Sigmoid colon (tissue), 6 donors: ENCODE measurements at regions not wholly inside any gene's neighbourhood (a gene's known extent, or its start where the extent isn't known, plus 50 kb on each side); places are given as distances from the start of the nearest gene placed in this dataset.

Experiments
- DNase-seq: peaks from one replicate; pipeline ENCODE4 v3.0.0-alpha.2; 2019
- H3K27ac ChIP-seq, 4 donors: fragments of 200-600 bp; sonication (generic); one replicate each; pipeline ENCODE4 v1.5.1; 2016 to 2019; ENCODE audit warnings: mild to moderate bottlenecking in 1 of 4
- H3K27me3 ChIP-seq, 3 donors: fragments of 200-600 bp; sonication (generic); one replicate each; pipeline ENCODE4 v1.5.1; 2019; ENCODE audit warnings: mild to moderate bottlenecking in 1 of 3
- H3K36me3 ChIP-seq, 4 donors: fragments of 200-600 bp; sonication (generic); one replicate each; pipeline ENCODE4 v1.5.1; 2016 to 2019
- H3K4me1 ChIP-seq, 4 donors: fragments of 200-600 bp; sonication (generic); one replicate each; pipeline ENCODE4 v1.5.1; 2017 to 2019
- H3K4me3 ChIP-seq, 4 donors: fragments of 200-600 bp; sonication (generic); one replicate each; pipeline ENCODE4 v1.5.1; 2017 to 2019; ENCODE audit warnings: mild to moderate bottlenecking in 2 of 4, moderate library complexity in 1 of 4
- H3K9me3 ChIP-seq, 4 donors: fragments of 200-600 bp in 3 of 4; sonication (generic) in 3 of 4; one replicate each; pipeline versions ENCODE4 v1.5.1 to v1.6.1; 2013 to 2019
- EP300 ChIP-seq, 4 donors: sonication (generic); formaldehyde crosslinking; IDR thresholded peaks; one replicate each; pipeline ENCODE4 v1.6.1; 2017; ENCODE audit warnings: antibody characterized with exemption in 4 of 4
- POLR2A ChIP-seq, 2 donors: fragments of 450-650 bp; IDR thresholded peaks; one replicate each; pipeline ENCODE4 v1.6.1; 2016; ENCODE audit warnings: antibody characterized with exemption in 2 of 2, mild to moderate bottlenecking in 2 of 2, moderate library complexity in 2 of 2
- POLR2AphosphoS5 ChIP-seq, 4 donors: sonication (generic); formaldehyde crosslinking; IDR thresholded peaks; one replicate each; pipeline ENCODE4 v1.6.1; 2017; ENCODE audit warnings: antibody characterized with exemption in 4 of 4
- WGBS, 2 donors: extraction: QIAGEN DNeasy Blood & Tissue Kit; methylation state at CpG; one replicate each; pipeline ENCODE4 v1.1.7; 2013; 5-methylcytosine and 5-hydroxymethylcytosine counted together
- intact Hi-C: fragments of 100-400 bp; cut with DNase I; formaldehyde crosslinking; loops from one replicate; pipeline ENCODE4 v1.15.1; 2023
- TF ChIP-seq, protein P1 (sequence below), 4 experiments: fragments of 450-650 bp in 3 of 4; fragments of 200-600 bp in 1 of 4; IDR thresholded peaks; one replicate each; pipeline ENCODE4 v1.5.1; 2016 to 2019; ENCODE audit warnings: antibody characterized with exemption in 4 of 4, mild to moderate bottlenecking in 3 of 4, moderate library complexity in 2 of 4
- donor health status: healthy with polysubstance abuse.
- donor health status: healthy.

DNA sequence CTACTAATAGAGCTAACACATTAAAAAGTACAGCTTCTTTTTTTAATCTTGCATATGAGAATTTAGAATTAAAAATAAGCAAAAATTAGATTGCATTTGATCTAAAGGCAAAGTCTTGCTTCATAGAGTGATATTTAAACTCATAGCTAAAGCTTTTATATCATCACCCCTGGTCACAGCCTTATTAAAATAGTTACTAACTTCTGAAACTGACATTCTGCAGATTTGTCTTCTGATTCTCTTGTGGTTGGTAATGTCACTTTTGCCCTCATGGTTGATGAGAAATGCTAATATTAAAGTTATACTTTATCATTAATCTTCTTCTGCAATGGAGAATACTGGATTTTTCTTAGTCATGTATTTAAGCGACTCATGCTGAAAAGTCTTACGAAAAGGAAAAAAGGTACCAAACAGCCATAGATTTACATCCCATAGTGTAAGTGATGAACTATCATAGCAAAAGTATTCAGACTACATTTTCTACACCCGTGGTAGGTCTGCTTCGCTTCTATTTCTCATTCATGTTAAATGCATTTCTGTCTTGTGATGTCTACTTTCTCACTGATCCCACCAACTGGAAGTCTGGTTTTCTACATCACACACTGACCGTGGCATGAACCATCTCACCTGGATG, 330.5 kb upstream of the B3GALT2 start:
- Histone ChIP-seq H3K4me3 (no peak overlapping the region), H3K36me3 (no peaks in the 10 kb centered on the region), H3K27ac (no peak overlapping the region), H3K27me3 (no peaks in the 10 kb centered on the region), H3K9me3 (no peaks in the 10 kb centered on the region), H3K4me1 (no peaks in the 10 kb centered on the region)
- no peak for DNase-seq
- intact Hi-C loops, result no loop called here
- WGBS, 2 donors, result 89 to 91% methylated on average over 5 of the region's 5 CpGs
- TF ChIP-seq POLR2AphosphoS5 (IDR thresholded peaks at IDR 0.05) (no peak), EP300 (IDR thresholded peaks at IDR 0.05) (no peak), POLR2A (IDR thresholded peaks at IDR 0.05) (no peak)
- TF ChIP-seq, protein P1, sequence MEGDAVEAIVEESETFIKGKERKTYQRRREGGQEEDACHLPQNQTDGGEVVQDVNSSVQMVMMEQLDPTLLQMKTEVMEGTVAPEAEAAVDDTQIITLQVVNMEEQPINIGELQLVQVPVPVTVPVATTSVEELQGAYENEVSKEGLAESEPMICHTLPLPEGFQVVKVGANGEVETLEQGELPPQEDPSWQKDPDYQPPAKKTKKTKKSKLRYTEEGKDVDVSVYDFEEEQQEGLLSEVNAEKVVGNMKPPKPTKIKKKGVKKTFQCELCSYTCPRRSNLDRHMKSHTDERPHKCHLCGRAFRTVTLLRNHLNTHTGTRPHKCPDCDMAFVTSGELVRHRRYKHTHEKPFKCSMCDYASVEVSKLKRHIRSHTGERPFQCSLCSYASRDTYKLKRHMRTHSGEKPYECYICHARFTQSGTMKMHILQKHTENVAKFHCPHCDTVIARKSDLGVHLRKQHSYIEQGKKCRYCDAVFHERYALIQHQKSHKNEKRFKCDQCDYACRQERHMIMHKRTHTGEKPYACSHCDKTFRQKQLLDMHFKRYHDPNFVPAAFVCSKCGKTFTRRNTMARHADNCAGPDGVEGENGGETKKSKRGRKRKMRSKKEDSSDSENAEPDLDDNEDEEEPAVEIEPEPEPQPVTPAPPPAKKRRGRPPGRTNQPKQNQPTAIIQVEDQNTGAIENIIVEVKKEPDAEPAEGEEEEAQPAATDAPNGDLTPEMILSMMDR (IDR thresholded peaks at IDR 0.05), result no peak

DNA sequence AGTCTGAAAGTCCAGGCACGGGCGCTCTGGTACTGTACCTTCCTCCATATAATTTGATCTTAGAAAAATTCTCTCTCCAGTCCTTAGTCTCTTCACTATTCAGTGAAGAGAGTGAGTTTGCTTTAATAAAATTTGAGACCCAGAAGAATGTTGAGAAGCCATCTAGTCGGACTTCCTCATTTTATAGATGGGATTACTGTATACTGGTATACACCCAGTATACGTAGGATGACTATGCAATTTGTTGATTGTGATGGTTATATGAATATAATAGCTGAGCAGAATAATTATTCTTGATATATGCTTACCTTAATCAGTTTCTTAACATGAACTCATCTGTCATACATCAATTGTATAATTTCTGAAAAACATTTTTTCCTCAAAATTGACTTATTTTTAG, 328.0 kb upstream of the B3GALT2 start:
- intact Hi-C loops, result no loop called here
- Histone ChIP-seq H3K36me3 (no peaks in the 10 kb centered on the region), H3K4me3 (no peak overlapping the region), H3K4me1 (no peaks in the 10 kb centered on the region), H3K27ac (no peak overlapping the region), H3K27me3 (no peaks in the 10 kb centered on the region), H3K9me3 (no peaks in the 10 kb centered on the region)
- whole genome bisulfite sequencing, 2 donors, result 85 to 93% methylated on average over 4 of the region's 4 CpGs
- TF ChIP-seq POLR2A (IDR thresholded peaks at IDR 0.05) (no peak), POLR2AphosphoS5 (IDR thresholded peaks at IDR 0.05) (no peak), EP300 (IDR thresholded peaks at IDR 0.05) (no peak)
- TF ChIP-seq, protein P1 (IDR thresholded peaks at IDR 0.05), result no peak
- DNase-seq, result no peak

DNA sequence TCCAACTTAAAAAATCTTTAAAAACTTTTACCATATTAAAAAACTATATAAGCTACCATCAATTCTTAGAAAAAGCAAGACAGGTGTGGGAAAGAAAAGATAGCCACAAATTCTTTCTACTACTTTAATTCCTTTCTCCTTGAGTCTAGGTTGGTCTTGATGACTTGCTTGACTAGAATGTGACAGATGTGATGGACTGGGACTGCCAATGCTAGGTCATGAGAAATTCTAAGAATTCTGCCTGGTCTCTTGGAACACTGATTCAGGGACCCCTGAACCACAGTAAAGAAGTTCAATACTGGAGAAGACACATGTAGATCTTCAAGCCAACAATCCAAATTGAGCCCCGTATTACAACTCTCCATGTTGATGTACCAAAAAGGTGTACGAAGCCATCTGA, 326.6 kb upstream of the B3GALT2 start:
- DNase-seq, result no peak
- intact Hi-C loops, result no loop called here
- no peaks in the 10 kb centered on the region for H3K4me1 ChIP-seq
- no peak overlapping the region for H3K27ac ChIP-seq
- no peaks in the 10 kb centered on the region for H3K9me3 ChIP-seq
- no peaks in the 10 kb centered on the region for H3K27me3 ChIP-seq
- H3K4me3 ChIP-seq, result no peak overlapping the region
- TF ChIP-seq EP300 (IDR thresholded peaks at IDR 0.05) (no peak), POLR2AphosphoS5 (IDR thresholded peaks at IDR 0.05) (no peak), POLR2A (IDR thresholded peaks at IDR 0.05) (no peak)
- TF ChIP-seq, protein P1 (IDR thresholded peaks at IDR 0.05), result no peak
- H3K36me3 ChIP-seq, result no peaks in the 10 kb centered on the region
- WGBS, 2 donors, result 95 to 96% methylated on average over 2 of the region's 2 CpGs

DNA sequence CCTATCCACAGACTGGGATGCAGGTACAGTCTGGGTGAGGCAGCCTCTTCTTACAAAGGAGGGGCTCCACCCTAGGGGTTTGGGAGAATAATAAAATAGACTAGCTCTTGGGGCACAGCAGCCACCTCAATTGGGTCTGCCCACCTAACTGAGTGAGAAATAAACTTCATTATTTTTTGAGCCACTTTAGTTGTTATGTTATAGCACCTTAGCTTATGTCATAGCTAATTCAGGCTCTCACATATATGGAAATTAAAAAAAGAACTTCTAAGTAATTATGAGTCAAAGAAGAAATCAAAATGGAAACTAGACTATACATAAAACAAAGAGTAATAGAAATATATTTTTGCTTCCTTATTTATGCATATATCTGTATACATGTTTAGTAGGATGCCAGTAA, 318.5 kb upstream of the B3GALT2 start:
- TF ChIP-seq EP300 (IDR thresholded peaks at IDR 0.05), result no peak
- no peak for TF ChIP-seq POLR2AphosphoS5 (IDR thresholded peaks at IDR 0.05)
- TF ChIP-seq POLR2A (IDR thresholded peaks at IDR 0.05), result no peak
- TF ChIP-seq, protein P1 (IDR thresholded peaks at IDR 0.05), result no peak
- Histone ChIP-seq H3K4me1 (no peaks in the 10 kb centered on the region), H3K36me3 (no peaks in the 10 kb centered on the region), H3K27me3 (no peaks in the 10 kb centered on the region), H3K27ac (no peak overlapping the region), H3K4me3 (no peak overlapping the region), H3K9me3 (no peaks in the 10 kb centered on the region)
- intact Hi-C loops, result no loop called here
- no peak for DNase-seq

DNA sequence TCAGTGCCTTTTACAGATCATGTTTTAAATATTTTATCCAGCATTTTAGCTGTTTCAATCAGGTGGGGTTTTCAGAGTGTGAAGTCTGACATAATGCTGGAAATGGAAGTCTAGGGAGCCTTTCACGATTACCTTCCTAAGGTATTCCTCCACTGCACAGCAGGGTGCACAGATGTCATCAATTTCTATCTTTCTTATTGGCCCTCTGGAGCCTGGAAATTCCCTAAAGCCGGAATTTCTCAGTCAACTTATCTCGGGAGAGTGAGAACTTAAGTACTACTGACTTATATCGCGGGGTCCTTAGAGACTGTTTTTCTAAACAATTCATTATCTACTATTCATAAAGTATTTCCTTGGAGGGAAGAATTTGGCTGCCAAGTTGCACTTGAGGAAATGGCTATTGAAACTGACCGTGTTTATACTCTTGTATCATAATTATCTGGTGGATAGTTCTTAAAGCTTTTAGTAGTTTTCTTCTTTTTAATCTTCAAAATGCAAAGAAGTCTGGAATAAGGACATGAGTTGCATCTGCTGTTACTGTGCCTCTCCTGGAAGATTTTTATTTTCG, 311.8 kb upstream of the B3GALT2 start:
- WGBS, 2 donors, result 72 to 82% methylated on average over 7 of the region's 7 CpGs
- no peak for DNase-seq
- Histone ChIP-seq H3K36me3 (no peaks in the 10 kb centered on the region), H3K4me1 (peaks cover 0 to 13% (median 6%) of the 10 kb centered on the region in 4 donors), H3K4me3 (no peak overlapping the region), H3K9me3 (no peaks in the 10 kb centered on the region), H3K27ac (no peak overlapping the region), H3K27me3 (no peaks in the 10 kb centered on the region)
- TF ChIP-seq POLR2AphosphoS5 (IDR thresholded peaks at IDR 0.05) (no peak), POLR2A (IDR thresholded peaks at IDR 0.05) (no peak), EP300 (IDR thresholded peaks at IDR 0.05) (no peak)
- TF ChIP-seq, protein P1 (IDR thresholded peaks at IDR 0.05), result no peak
- intact Hi-C loops, result no loop called here
